Loucy (cell line): ENCODE measurements at regions not wholly inside any gene's neighbourhood (a gene's known extent, or its start where the extent isn't known, plus 50 kb on each side); places are given as distances from the start of the nearest gene placed in this dataset.

Source experiments
- H2AFZ ChIP-seq: fragments of 200-600 bp; sonication (generic); 2 replicates; pipeline ENCODE4 v1.6.0; 2016; ENCODE audit warnings: antibody characterized with exemption, mild to moderate bottlenecking, low read length, moderate library complexity
- H3F3A ChIP-seq: fragments of 200-600 bp; 2 replicates; pipeline ENCODE4 v1.6.0; 2016; ENCODE audit warnings: antibody characterized with exemption, low read depth, mild to moderate bottlenecking
- H3K27me3 ChIP-seq: fragments of 200-600 bp; sonication (generic); 2 replicates; pipeline ENCODE4 v1.6.1; 2014; ENCODE audit warnings: low read length, mild to moderate bottlenecking; ENCODE audit not compliant: insufficient read depth, poor library complexity, severe bottlenecking
- H3K36me3 ChIP-seq: fragments of 200-600 bp; sonication (generic); 2 replicates; pipeline ENCODE4 v1.6.1; 2016; ENCODE audit warnings: low read length; ENCODE audit not compliant: insufficient read depth
- H3K4me1 ChIP-seq: fragments of 200-600 bp; sonication (generic); 2 replicates; pipeline ENCODE4 v1.5.1; 2014; ENCODE audit warnings: low read length, mild to moderate bottlenecking; ENCODE audit not compliant: insufficient read depth, poor library complexity, severe bottlenecking
- H3K4me2 ChIP-seq: fragments of 200-600 bp; sonication (generic); 2 replicates; pipeline ENCODE4 v1.6.0; 2014; ENCODE audit warnings: antibody characterized with exemption, low read length, low read depth, mild to moderate bottlenecking; ENCODE audit not compliant: poor library complexity, severe bottlenecking
- H3K4me3 ChIP-seq: fragments of 200-600 bp; sonication (generic); 2 replicates; pipeline ENCODE4 v1.5.1; 2014; ENCODE audit warnings: low read length, mild to moderate bottlenecking, mixed read lengths; ENCODE audit not compliant: poor library complexity, severe bottlenecking
- H3K79me2 ChIP-seq: fragments of 200-600 bp; sonication (generic); 2 replicates; pipeline ENCODE4 v1.6.1; 2014; ENCODE audit warnings: low read length; ENCODE audit not compliant: insufficient read depth
- H3K9ac ChIP-seq: fragments of 200-600 bp; sonication (generic); 2 replicates; pipeline ENCODE4 v1.6.0; 2014; ENCODE audit warnings: mild to moderate bottlenecking, low read depth, low read length, moderate library complexity; ENCODE audit not compliant: poor library complexity, severe bottlenecking
- H3K9me2 ChIP-seq: fragments of 200-600 bp; sonication (generic); replicated peaks from 2 replicates; pipeline ENCODE4 v1.6.1; 2016; ENCODE audit warnings: low read depth, low read length, mixed read lengths
- H3K9me3 ChIP-seq: fragments of 200-600 bp; sonication (generic); 2 replicates; pipeline ENCODE4 v1.6.1; 2014; ENCODE audit warnings: mild to moderate bottlenecking, antibody characterized with exemption, low read length, low read depth; ENCODE audit not compliant: insufficient read depth
- H4K20me1 ChIP-seq: fragments of 200-600 bp; sonication (generic); 2 replicates; pipeline ENCODE4 v1.6.0; 2014; ENCODE audit warnings: antibody characterized with exemption, low read length, mild to moderate bottlenecking; ENCODE audit not compliant: insufficient read depth, poor library complexity, severe bottlenecking
- EZH2phosphoT487 ChIP-seq: fragments of 200-600 bp; IDR thresholded peaks from 2 replicates; pipeline ENCODE4 v1.6.1; 2018; ENCODE audit warnings: antibody characterized with exemption, mild to moderate bottlenecking, moderate library complexity, borderline replicate concordance
- TF ChIP-seq, protein P1 (sequence below): fragments of 200-600 bp; sonication (generic); conservative IDR thresholded peaks from 2 replicates; pipeline ENCODE4 v1.5.1; 2014; ENCODE audit warnings: mild to moderate bottlenecking, antibody characterized with exemption, low read length

DNA sequence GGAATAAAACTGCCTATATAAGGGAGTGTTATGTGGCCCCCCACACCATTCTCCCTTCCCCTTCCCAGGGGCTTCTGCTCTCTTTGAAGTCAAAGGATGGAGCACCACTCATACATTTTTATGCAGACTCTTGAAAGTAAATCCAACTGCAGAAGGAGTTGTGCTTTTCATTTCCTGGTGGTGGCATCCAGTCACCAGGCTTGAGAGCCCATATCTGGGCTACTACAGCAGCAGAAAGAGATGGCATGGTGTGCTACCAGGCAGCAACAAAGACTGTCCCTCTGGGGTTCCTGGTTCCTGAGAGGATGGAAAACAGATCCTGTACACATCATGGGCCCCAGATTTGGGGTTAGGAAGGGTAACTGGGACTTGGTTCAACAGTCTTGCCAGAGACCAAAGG lies 226.4 kb downstream of the CLIC5 start:
- Histone ChIP-seq H3K9me3 (no peaks in the 10 kb centered on the region), H3K27me3 (no peaks in the 10 kb centered on the region), H3K4me2 (no peak overlapping the region), H3F3A (no peaks in the 10 kb centered on the region), H4K20me1 (no peaks in the 10 kb centered on the region), H3K36me3 (no peaks in the 10 kb centered on the region), H2AFZ (no peak overlapping the region), H3K4me3 (no peak overlapping the region), H3K4me1 (no peaks in the 10 kb centered on the region), H3K9me2 (no peaks in the 10 kb centered on the region), H3K79me2 (no peaks in the 10 kb centered on the region), H3K9ac (no peak overlapping the region)
- TF ChIP-seq, protein P1, sequence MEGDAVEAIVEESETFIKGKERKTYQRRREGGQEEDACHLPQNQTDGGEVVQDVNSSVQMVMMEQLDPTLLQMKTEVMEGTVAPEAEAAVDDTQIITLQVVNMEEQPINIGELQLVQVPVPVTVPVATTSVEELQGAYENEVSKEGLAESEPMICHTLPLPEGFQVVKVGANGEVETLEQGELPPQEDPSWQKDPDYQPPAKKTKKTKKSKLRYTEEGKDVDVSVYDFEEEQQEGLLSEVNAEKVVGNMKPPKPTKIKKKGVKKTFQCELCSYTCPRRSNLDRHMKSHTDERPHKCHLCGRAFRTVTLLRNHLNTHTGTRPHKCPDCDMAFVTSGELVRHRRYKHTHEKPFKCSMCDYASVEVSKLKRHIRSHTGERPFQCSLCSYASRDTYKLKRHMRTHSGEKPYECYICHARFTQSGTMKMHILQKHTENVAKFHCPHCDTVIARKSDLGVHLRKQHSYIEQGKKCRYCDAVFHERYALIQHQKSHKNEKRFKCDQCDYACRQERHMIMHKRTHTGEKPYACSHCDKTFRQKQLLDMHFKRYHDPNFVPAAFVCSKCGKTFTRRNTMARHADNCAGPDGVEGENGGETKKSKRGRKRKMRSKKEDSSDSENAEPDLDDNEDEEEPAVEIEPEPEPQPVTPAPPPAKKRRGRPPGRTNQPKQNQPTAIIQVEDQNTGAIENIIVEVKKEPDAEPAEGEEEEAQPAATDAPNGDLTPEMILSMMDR, result peak; percentile 54
- TF ChIP-seq EZH2phosphoT487, result no peak

DNA sequence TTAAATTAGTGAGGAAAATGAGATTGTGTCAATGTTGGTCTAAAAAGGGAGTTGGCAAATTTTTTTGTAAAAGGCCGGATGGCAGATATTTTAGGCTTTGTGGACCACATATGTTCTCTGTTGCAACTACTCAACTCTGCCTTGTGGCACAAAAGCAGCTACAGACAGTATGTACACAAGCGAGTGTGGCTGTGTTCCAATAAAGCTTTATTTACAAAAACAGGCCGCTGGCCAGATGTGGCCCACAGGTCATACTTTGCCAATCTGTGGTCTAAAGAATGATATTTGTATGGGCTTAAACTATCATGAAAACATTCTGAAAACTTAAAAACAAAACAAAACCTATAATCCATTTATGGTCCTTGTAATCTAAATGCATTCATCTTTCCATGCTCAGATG lies 228.3 kb downstream of the CLIC5 start:
- H3K4me2 ChIP-seq, result no peak overlapping the region
- no peak overlapping the region for H3K9ac ChIP-seq
- H2AFZ ChIP-seq, result no peak overlapping the region
- H3F3A ChIP-seq, result no peaks in the 10 kb centered on the region
- no peaks in the 10 kb centered on the region for H3K27me3 ChIP-seq
- TF ChIP-seq, protein P1, result no peak
- no peak for TF ChIP-seq EZH2phosphoT487
- H3K36me3 ChIP-seq, result no peaks in the 10 kb centered on the region
- no peak overlapping the region for H3K4me3 ChIP-seq
- no peaks in the 10 kb centered on the region for H3K9me2 ChIP-seq
- no peaks in the 10 kb centered on the region for H4K20me1 ChIP-seq
- no peaks in the 10 kb centered on the region for H3K4me1 ChIP-seq
- H3K79me2 ChIP-seq, result no peaks in the 10 kb centered on the region
- H3K9me3 ChIP-seq, result no peaks in the 10 kb centered on the region

DNA sequence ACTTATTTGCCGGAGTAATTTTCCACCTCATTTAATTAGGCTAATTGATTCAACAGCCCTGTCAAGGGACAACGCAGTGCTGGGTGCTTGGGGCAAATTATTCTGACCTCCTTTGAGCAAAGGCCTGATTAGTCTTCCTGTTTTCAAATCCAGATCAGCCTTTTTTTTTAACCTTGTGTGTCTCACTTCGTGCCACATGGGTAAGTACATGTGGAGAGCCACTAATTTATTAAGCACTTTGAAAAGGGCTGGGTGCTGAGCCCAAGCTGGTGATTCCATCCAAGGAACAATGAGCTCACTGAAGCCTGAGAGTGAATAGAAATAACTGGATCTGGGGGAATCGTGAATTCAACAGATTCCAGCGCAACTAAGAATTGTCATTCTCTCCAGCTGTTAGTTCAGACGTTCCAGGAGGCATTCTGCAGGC lies 229.3 kb downstream of the CLIC5 start:
- no peaks in the 10 kb centered on the region for H3F3A ChIP-seq
- H3K27me3 ChIP-seq, result no peaks in the 10 kb centered on the region
- TF ChIP-seq EZH2phosphoT487, result no peak
- TF ChIP-seq, protein P1, result no peak
- H3K9me2 ChIP-seq, result no peaks in the 10 kb centered on the region
- H3K36me3 ChIP-seq, result no peaks in the 10 kb centered on the region
- H3K4me2 ChIP-seq, result no peak overlapping the region
- no peaks in the 10 kb centered on the region for H3K9me3 ChIP-seq
- H3K4me3 ChIP-seq, result no peak overlapping the region
- no peaks in the 10 kb centered on the region for H3K4me1 ChIP-seq
- no peaks in the 10 kb centered on the region for H3K79me2 ChIP-seq
- no peaks in the 10 kb centered on the region for H4K20me1 ChIP-seq
- H3K9ac ChIP-seq, result no peak overlapping the region
- no peak overlapping the region for H2AFZ ChIP-seq
